MM.1S (cell line): ENCODE measurements at regions not wholly inside any gene's neighbourhood (a gene's known extent, or its start where the extent isn't known, plus 50 kb on each side); places are given as distances from the start of the nearest gene placed in this dataset.

ENCODE experiments used
- DNase-seq: peaks from one replicate; pipeline ENCODE4 v3.0.0-alpha.2; 2015
- H2AFZ ChIP-seq: fragments of 300-600 bp; sonication (generic); 2 replicates; pipeline ENCODE4 v1.6.0; 2016; ENCODE audit warnings: antibody characterized with exemption, low read length
- H3F3A ChIP-seq: fragments of 300-600 bp; sonication (generic); 2 replicates; pipeline ENCODE4 v1.6.1; 2016; ENCODE audit warnings: mild to moderate bottlenecking, antibody characterized with exemption, low read length, moderate library complexity, mixed read lengths; ENCODE audit not compliant: insufficient read depth
- H3K27ac ChIP-seq: fragments of 300-600 bp; sonication (generic); 2 replicates; pipeline ENCODE4 v1.5.1; 2016; ENCODE audit warnings: mild to moderate bottlenecking, low read length
- H3K27me3 ChIP-seq: fragments of 300-600 bp; sonication (generic); replicated peaks from 2 replicates; pipeline ENCODE4 v1.6.0; 2016; ENCODE audit warnings: low read length; ENCODE audit not compliant: insufficient read depth
- H3K36me3 ChIP-seq: fragments of 300-600 bp; sonication (generic); replicated peaks from 2 replicates; pipeline ENCODE4 v1.6.1; 2016; ENCODE audit warnings: mild to moderate bottlenecking, low read length, mixed read lengths; ENCODE audit not compliant: insufficient read depth
- H3K4me1 ChIP-seq: fragments of 300-600 bp; sonication (generic); 2 replicates; pipeline ENCODE4 v1.6.1; 2016; ENCODE audit warnings: low read length, mixed read lengths
- H3K4me2 ChIP-seq: fragments of 300-600 bp; sonication (generic); 2 replicates; pipeline ENCODE4 v1.6.0; 2016; ENCODE audit warnings: low read depth, low read length
- H3K4me3 ChIP-seq: fragments of 300-600 bp; sonication (generic); 2 replicates; pipeline ENCODE4 v1.5.1; 2016; ENCODE audit warnings: low read length, mixed read lengths
- H3K79me2 ChIP-seq: fragments of 300-600 bp; sonication (generic); 2 replicates; pipeline ENCODE4 v1.6.1; 2016; ENCODE audit warnings: mixed run types, low read length, mixed read lengths
- H3K9ac ChIP-seq: fragments of 300-600 bp; sonication (generic); 2 replicates; pipeline ENCODE4 v1.6.1; 2016; ENCODE audit warnings: low read length, mixed read lengths
- H3K9me2 ChIP-seq: fragments of 300-600 bp; sonication (generic); replicated peaks from 2 replicates; pipeline ENCODE4 v1.6.1; 2016; ENCODE audit warnings: mild to moderate bottlenecking, low read length, mixed read lengths; ENCODE audit not compliant: insufficient read depth
- H3K9me3 ChIP-seq: fragments of 300-600 bp; sonication (generic); replicated peaks from 2 replicates; pipeline ENCODE4 v1.6.1; 2016; ENCODE audit warnings: mild to moderate bottlenecking, low read length, mixed read lengths; ENCODE audit not compliant: insufficient read depth
- H4K20me1 ChIP-seq: fragments of 300-600 bp; sonication (generic); 2 replicates; pipeline ENCODE4 v1.6.1; 2016; ENCODE audit warnings: mild to moderate bottlenecking, low read length, moderate library complexity, mixed read lengths; ENCODE audit not compliant: insufficient read depth
- EZH2 ChIP-seq: fragments of 300-600 bp; sonication (generic); optimal IDR thresholded peaks from 2 replicates; pipeline ENCODE3; 2017; ENCODE audit warnings: low read depth, mild to moderate bottlenecking, antibody characterized with exemption, low read length, mixed read lengths
- EZH2phosphoT487 ChIP-seq: fragments of 300-600 bp; sonication (generic); IDR thresholded peaks from 2 replicates; pipeline ENCODE4 v1.6.1; 2018; ENCODE audit warnings: antibody characterized with exemption, low read length
- TF ChIP-seq, protein P1 (sequence below): fragments of 300-600 bp; sonication (generic); IDR thresholded peaks from 2 replicates; pipeline ENCODE4 v1.5.1; 2016; ENCODE audit warnings: antibody characterized with exemption, low read length, mixed read lengths

DNA sequence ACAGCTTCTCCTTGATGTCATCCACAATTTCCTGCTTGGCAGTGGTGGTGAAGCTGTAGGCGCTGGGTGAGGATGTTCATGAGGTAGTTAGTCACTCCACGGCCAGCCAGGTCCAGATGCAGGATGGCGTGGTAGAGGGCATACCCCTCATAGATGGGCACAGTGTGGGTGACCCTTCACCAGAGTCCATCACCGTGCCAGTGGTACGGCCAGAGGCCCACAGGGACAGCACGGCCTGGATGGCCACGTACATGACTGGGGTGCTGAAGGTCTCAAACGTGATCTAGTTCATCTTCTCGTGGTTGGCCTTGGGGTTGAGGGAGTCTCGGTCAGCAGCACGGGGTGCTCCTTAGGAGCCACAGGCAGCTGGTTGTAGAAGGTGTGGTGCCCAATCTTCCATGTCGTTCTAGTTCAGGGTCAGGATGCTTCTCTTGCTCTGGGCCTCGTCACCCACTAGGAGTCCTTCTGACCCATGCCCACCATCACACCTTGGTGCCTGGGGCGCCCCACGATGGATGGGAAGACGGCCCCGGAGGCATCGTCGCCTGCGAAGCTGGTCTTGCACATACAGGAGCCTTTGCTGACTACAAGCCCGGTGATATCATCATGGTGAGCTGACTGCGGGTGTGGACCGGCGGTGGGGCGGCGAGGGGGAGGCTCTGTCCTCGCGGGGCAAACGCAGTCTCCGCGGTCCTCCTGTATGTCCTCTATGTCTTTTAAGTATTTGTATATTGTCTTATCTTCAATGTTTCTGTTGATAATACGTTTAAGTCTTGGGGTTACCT, 1119.0 kb downstream of the NAALADL2 start:
- Histone ChIP-seq H3K27me3 (no peaks in the 10 kb centered on the region), H4K20me1 (no peaks in the 10 kb centered on the region), H3K4me3 (no peak overlapping the region), H3F3A (no peaks in the 10 kb centered on the region), H3K27ac (no peak overlapping the region), H3K9me2 (no peaks in the 10 kb centered on the region; the same call in 1 of the 2 replicates), H2AFZ (no peak overlapping the region), H3K9ac (no peak overlapping the region), H3K4me2 (no peak overlapping the region), H3K36me3 (no peaks in the 10 kb centered on the region), H3K79me2 (no peaks in the 10 kb centered on the region), H3K4me1 (no peaks in the 10 kb centered on the region), H3K9me3 (no peaks in the 10 kb centered on the region)
- no peak for DNase-seq
- TF ChIP-seq EZH2 (no peak), EZH2phosphoT487 (no peak)
- TF ChIP-seq, protein P1, sequence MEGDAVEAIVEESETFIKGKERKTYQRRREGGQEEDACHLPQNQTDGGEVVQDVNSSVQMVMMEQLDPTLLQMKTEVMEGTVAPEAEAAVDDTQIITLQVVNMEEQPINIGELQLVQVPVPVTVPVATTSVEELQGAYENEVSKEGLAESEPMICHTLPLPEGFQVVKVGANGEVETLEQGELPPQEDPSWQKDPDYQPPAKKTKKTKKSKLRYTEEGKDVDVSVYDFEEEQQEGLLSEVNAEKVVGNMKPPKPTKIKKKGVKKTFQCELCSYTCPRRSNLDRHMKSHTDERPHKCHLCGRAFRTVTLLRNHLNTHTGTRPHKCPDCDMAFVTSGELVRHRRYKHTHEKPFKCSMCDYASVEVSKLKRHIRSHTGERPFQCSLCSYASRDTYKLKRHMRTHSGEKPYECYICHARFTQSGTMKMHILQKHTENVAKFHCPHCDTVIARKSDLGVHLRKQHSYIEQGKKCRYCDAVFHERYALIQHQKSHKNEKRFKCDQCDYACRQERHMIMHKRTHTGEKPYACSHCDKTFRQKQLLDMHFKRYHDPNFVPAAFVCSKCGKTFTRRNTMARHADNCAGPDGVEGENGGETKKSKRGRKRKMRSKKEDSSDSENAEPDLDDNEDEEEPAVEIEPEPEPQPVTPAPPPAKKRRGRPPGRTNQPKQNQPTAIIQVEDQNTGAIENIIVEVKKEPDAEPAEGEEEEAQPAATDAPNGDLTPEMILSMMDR, result no peak

DNA sequence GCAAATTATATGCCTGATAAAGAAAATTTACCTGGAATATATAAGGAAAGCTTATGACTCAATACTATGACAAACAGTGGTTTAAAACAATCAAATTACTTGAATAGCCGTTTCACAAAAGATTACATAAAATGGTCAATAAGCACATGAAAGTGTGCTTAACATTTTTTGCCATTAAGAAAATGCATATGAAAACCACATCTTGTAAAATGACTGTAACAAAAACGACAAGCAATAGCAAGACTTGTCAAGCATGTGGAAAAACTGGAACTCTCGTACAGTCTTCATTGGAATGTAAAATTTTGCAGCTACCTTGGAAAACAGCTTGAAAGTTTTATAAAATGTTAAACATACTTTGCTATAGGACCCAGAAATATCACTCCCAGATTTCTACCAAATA, 1110.3 kb downstream of the NAALADL2 start:
- no peaks in the 10 kb centered on the region for H3K9me3 ChIP-seq
- no peaks in the 10 kb centered on the region for H3K27me3 ChIP-seq
- H3K27ac ChIP-seq, result no peak overlapping the region
- H4K20me1 ChIP-seq, result no peaks in the 10 kb centered on the region
- DNase-seq, result no peak
- no peaks in the 10 kb centered on the region for H3K79me2 ChIP-seq
- H3F3A ChIP-seq, result no peaks in the 10 kb centered on the region
- TF ChIP-seq EZH2phosphoT487 (no peak), EZH2 (no peak)
- TF ChIP-seq, protein P1, result no peak
- no peak overlapping the region for H3K4me3 ChIP-seq
- H2AFZ ChIP-seq, result no peak overlapping the region
- H3K4me1 ChIP-seq, result no peaks in the 10 kb centered on the region
- no peaks in the 10 kb centered on the region for H3K36me3 ChIP-seq
- H3K4me2 ChIP-seq, result no peak overlapping the region
- H3K9ac ChIP-seq, result no peak overlapping the region
- no peaks in the 10 kb centered on the region for H3K9me2 ChIP-seq

DNA sequence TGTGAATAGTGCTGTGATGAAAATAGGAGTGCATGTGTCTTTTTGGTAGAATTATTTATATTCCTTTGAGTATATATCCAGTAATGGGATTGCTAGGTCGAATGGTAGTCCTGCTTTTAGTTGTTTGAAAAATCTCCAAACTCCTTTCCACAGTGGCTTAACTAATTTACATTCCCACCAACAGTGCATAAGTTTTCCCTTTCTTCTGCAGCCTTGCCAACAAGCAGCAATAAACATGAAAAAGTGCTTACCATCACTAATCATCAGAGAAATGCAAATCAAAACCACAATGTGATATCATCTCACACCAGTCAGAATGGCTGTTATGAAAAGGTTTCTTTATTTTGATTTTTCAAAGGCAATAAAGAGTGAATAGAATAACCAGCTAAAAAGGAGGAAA, 1105.9 kb downstream of the NAALADL2 start:
- H3K4me3 ChIP-seq, result no peak overlapping the region
- no peaks in the 10 kb centered on the region for H3K36me3 ChIP-seq
- TF ChIP-seq, protein P1, result no peak
- TF ChIP-seq EZH2, result no peak
- no peak for TF ChIP-seq EZH2phosphoT487
- H3K9me3 ChIP-seq, result no peaks in the 10 kb centered on the region
- no peaks in the 10 kb centered on the region for H4K20me1 ChIP-seq
- no peak overlapping the region for H2AFZ ChIP-seq
- H3K27me3 ChIP-seq, result no peaks in the 10 kb centered on the region
- DNase-seq, result no peak
- no peaks in the 10 kb centered on the region for H3K4me1 ChIP-seq
- H3K9ac ChIP-seq, result no peak overlapping the region
- H3K9me2 ChIP-seq, result no peaks in the 10 kb centered on the region
- no peak overlapping the region for H3K27ac ChIP-seq
- H3F3A ChIP-seq, result no peaks in the 10 kb centered on the region
- H3K4me2 ChIP-seq, result no peak overlapping the region
- H3K79me2 ChIP-seq, result no peaks in the 10 kb centered on the region
